Gastroesophageal sphincter (tissue), 4 donors: ENCODE measurements at regions not wholly inside any gene's neighbourhood (a gene's known extent, or its start where the extent isn't known, plus 50 kb on each side); places are given as distances from the start of the nearest gene placed in this dataset.

ENCODE experiments used
- ATAC-seq: fragments of 150-250 bp; one replicate; pipeline ENCODE4 v1.9.1; 2016; ENCODE audit warnings: mild to moderate bottlenecking, moderate library complexity
- H3K27ac ChIP-seq, 4 donors: fragments of 200-600 bp; sonication (generic) in 3 of 4; 1 replicate in 3 of 4; 2 replicates in 1 of 4; pipeline ENCODE4 v1.5.1; 2016 to 2019
- H3K27me3 ChIP-seq: fragments of 200-600 bp; sonication (generic); one replicate; pipeline ENCODE4 v1.5.1; 2019
- H3K36me3 ChIP-seq, 2 donors: fragments of 200-600 bp; sonication (generic); one replicate each; pipeline ENCODE4 v1.5.1; 2019; ENCODE audit warnings: control low read depth in 1 of 2
- H3K4me1 ChIP-seq, 3 donors: fragments of 200-600 bp; sonication (generic); 1 replicate in 2 of 3; 2 replicates in 1 of 3; pipeline ENCODE4 v1.5.1; 2016 to 2019; ENCODE audit warnings: control low read depth in 2 of 3
- H3K4me3 ChIP-seq, 2 donors: fragments of 200-600 bp; sonication (generic); one replicate each; pipeline ENCODE4 v1.5.1; 2019; ENCODE audit warnings: mild to moderate bottlenecking in 1 of 2, moderate library complexity in 1 of 2
- H3K9me3 ChIP-seq, 3 donors: fragments of 200-600 bp; sonication (generic); one replicate each; pipeline ENCODE4 v1.5.1; 2017 to 2019; ENCODE audit warnings: control low read depth in 2 of 3
- EP300 ChIP-seq: sonication (generic); formaldehyde crosslinking; IDR thresholded peaks from one replicate; pipeline ENCODE4 v1.6.1; 2017; ENCODE audit warnings: antibody characterized with exemption, mild to moderate bottlenecking
- POLR2A ChIP-seq, 2 donors: fragments of 450-650 bp; IDR thresholded peaks; one replicate each; pipeline ENCODE4 v1.6.1; 2017; ENCODE audit warnings: antibody characterized with exemption in 2 of 2, mild to moderate bottlenecking in 2 of 2, moderate library complexity in 1 of 2
- POLR2AphosphoS5 ChIP-seq: sonication (generic); formaldehyde crosslinking; IDR thresholded peaks from one replicate; pipeline ENCODE4 v1.6.1; 2017; ENCODE audit warnings: antibody characterized with exemption
- WGBS, 2 donors: methylation state at CpG; one replicate each; pipeline ENCODE4 v1.1.5; 2018; ENCODE audit warnings: low coverage in 1 of 2; 5-methylcytosine and 5-hydroxymethylcytosine counted together
- TF ChIP-seq, protein P1 (sequence below), 4 experiments: fragments of 200-600 bp in 2 of 4; fragments of 450-650 bp in 2 of 4; sonication (generic) in 1 of 4; IDR thresholded peaks; one replicate each; pipeline ENCODE4 v1.5.1; 2017 to 2019; ENCODE audit warnings: antibody characterized with exemption in 4 of 4, mild to moderate bottlenecking in 2 of 4, moderate library complexity in 2 of 4

DNA sequence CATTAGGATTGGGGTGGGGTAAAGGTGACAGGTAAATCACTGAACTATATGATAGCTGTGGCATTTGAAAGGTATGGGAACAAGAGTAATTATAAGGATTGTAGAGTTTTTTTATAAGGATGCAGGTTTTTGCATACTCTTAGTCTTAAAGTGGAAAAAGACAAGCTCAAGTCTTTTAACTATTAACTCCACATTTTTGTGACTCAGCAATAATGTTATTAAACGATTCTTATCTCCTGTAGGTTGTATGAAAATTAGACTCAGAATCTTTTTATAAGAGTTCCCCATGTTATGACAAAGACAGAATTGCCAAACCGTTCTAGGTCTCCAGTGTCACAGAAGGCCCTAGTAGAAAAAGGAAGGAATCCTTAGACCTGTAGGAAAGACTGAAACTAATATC lies 49.9 kb upstream of the TTLL7 start:
- TF ChIP-seq POLR2A (IDR thresholded peaks at IDR 0.05), result no peak
- no peak for TF ChIP-seq EP300
- TF ChIP-seq POLR2AphosphoS5, result no peak
- TF ChIP-seq, protein P1, sequence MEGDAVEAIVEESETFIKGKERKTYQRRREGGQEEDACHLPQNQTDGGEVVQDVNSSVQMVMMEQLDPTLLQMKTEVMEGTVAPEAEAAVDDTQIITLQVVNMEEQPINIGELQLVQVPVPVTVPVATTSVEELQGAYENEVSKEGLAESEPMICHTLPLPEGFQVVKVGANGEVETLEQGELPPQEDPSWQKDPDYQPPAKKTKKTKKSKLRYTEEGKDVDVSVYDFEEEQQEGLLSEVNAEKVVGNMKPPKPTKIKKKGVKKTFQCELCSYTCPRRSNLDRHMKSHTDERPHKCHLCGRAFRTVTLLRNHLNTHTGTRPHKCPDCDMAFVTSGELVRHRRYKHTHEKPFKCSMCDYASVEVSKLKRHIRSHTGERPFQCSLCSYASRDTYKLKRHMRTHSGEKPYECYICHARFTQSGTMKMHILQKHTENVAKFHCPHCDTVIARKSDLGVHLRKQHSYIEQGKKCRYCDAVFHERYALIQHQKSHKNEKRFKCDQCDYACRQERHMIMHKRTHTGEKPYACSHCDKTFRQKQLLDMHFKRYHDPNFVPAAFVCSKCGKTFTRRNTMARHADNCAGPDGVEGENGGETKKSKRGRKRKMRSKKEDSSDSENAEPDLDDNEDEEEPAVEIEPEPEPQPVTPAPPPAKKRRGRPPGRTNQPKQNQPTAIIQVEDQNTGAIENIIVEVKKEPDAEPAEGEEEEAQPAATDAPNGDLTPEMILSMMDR (IDR thresholded peaks at IDR 0.05), result no peak
- Histone ChIP-seq H3K36me3 (no peaks in the 10 kb centered on the region), H3K27ac (no peak overlapping the region), H3K9me3 (no peaks in the 10 kb centered on the region), H3K27me3 (no peaks in the 10 kb centered on the region), H3K4me1 (no peaks in the 10 kb centered on the region), H3K4me3 (no peak overlapping the region)
- WGBS, 2 donors, result 69 to 82% methylated on average over 2 of the region's 2 CpGs
- ATAC-seq, result no peak
